ENCODE measurements at regions not wholly inside any gene's neighbourhood (a gene's known extent, or its start where the extent isn't known, plus 50 kb on each side); places are given as distances from the start of the nearest gene placed in this dataset.

GRCh38 chr6:139883776-139884175 is 509.3 kb upstream of the CITED2 start:
- TF ChIP-seq CTCF (conservative IDR thresholded peaks at IDR 0.05) (no peak), EZH2 (IDR thresholded peaks at IDR 0.05; ENCODE audit: low read depth) (no peak)

Measured in PC-9 (cell line).